LNCAP (cell line): ENCODE measurements at regions not wholly inside any gene's neighbourhood (a gene's known extent, or its start where the extent isn't known, plus 50 kb on each side); places are given as distances from the start of the nearest gene placed in this dataset.

Experiments used
- TF ChIP-seq, protein P1 (sequence below): fragments of 450-650 bp; IDR thresholded peaks from 2 replicates; pipeline ENCODE4 v1.5.1; 2017; ENCODE audit warnings: mild to moderate bottlenecking

GRCh38 chr15:29196722-29197121 is 72.9 kb downstream of the NSMCE3 start:
- TF ChIP-seq, protein P1, sequence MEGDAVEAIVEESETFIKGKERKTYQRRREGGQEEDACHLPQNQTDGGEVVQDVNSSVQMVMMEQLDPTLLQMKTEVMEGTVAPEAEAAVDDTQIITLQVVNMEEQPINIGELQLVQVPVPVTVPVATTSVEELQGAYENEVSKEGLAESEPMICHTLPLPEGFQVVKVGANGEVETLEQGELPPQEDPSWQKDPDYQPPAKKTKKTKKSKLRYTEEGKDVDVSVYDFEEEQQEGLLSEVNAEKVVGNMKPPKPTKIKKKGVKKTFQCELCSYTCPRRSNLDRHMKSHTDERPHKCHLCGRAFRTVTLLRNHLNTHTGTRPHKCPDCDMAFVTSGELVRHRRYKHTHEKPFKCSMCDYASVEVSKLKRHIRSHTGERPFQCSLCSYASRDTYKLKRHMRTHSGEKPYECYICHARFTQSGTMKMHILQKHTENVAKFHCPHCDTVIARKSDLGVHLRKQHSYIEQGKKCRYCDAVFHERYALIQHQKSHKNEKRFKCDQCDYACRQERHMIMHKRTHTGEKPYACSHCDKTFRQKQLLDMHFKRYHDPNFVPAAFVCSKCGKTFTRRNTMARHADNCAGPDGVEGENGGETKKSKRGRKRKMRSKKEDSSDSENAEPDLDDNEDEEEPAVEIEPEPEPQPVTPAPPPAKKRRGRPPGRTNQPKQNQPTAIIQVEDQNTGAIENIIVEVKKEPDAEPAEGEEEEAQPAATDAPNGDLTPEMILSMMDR: no peak

DNA sequence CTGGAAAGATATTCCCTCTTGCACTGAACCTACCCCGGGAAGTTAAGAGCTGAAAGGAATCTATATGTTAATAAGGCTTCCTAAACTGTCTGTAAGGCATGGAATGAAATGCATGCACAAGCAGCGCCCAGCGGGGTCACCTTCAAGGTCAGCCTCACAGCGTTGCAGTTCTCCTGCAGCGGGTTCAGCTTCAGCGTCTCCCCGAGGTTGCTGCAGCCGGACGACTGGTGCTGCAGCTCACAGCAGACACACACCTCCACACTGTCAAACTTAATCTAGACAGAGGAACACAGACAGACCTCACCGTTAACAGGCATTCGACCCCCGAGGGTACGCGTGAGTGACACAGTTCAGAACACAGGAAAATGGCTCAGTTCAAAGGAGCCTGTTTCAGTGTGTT is 73.3 kb downstream of the NSMCE3 start:
- TF ChIP-seq, protein P1: no peak

GRCh38 chr15:29194866-29195265 is 74.8 kb downstream of the NSMCE3 start:
- TF ChIP-seq, protein P1: no peak

GRCh38 chr15:29183071-29183831 is 86.4 kb downstream of the NSMCE3 start:
- TF ChIP-seq, protein P1: no peak

- TF ChIP-seq, protein P1: no peak
These were observed 87.0 kb downstream of the NSMCE3 start for GRCh38 chr15:29182590-29182989.

DNA sequence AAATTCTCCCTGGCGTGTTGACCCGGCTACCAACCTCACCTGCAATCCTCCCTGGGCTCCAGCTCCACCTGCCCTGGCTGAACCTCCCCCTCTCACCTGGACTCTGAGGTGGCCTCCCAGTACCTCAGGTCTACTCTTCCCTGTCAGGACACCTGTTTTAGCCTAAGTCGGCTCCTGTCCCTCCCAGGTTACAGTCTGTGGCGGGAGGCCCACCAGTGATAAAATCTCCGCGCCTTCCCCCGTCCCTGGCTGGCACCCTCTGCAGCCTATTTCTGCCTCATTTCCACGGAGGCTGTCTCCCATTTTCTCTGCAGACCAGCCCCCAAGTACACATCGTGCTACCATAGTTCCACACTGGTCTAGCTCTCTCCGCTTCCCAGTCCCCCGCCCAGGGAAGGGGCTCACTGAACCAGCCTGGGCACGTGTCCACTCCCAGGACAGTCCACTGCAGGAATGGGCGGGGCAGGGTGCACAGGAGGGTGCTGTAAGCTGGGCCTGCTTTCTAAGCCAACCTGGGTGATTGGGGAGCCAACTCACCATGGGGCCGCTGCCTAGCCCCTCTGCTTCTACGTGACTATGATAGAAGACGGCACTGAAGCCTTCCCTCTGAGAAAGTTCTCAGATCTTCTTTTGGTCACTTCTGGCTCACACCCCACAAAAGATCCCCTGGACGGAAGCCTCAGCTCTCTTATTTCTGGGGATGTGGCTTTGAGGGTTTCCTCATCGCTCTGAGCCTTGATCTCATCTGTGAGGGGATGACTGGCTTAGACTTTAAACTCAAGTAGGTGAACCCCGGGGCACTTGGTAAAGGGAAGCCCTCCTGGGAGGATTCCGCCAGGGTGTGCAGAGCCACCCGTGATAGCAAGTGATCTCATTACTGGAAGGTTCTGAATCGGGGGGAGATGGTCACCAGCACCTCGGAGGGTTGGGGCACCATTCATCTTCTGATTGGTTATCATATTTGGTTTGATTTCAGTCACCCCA is 96.6 kb downstream of the NSMCE3 start:
- TF ChIP-seq, protein P1: no peak

DNA sequence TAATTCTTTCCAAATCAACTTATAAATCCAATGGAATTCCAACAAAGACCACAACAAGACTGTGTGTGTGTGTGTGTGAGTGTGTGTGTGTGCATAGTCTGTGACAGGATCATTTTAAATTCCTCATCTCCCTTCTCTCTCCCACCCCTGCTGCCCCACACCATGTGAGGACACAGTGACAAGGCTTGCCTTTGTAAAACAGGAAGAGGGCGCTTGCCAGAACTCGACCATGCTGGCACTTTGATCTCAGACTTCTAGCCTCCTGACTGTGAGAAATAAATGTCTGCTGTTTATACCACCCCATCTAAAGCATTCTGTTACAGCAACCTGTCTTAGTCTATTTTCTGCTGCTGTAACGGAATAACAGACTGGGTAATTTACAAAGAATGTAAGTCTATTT is 99.1 kb downstream of the NSMCE3 start:
- TF ChIP-seq, protein P1: no peak
